AG20443 (cell line): ENCODE measurements at regions not wholly inside any gene's neighbourhood (a gene's known extent, or its start where the extent isn't known, plus 50 kb on each side); places are given as distances from the start of the nearest gene placed in this dataset.

Experiments
- DNase-seq: peaks from one replicate; pipeline ENCODE4 v3.0.0; 2012; ENCODE audit warnings: low spot score, mixed read lengths

GRCh38 chr2:9082158-9082557, 78.7 kb upstream of the MBOAT2 start:
- no peak for DNase-seq

GRCh38 chr2:9081750-9082149, 78.3 kb upstream of the MBOAT2 start:
- no peak for DNase-seq

GRCh38 chr2:9078405-9078804, 74.9 kb upstream of the MBOAT2 start:
- DNase-seq, result no peak

GRCh38 chr2:9077691-9078090, 74.2 kb upstream of the MBOAT2 start:
- DNase-seq, result no peak

GRCh38 chr2:9076755-9077154, 73.3 kb upstream of the MBOAT2 start:
- no peak for DNase-seq

GRCh38 chr2:9076210-9076609, 72.7 kb upstream of the MBOAT2 start:
- no peak for DNase-seq

GRCh38 chr2:9074930-9075329, 71.4 kb upstream of the MBOAT2 start:
- no peak for DNase-seq

GRCh38 chr2:9071584-9072124, 68.2 kb upstream of the MBOAT2 start:
- no peak for DNase-seq

GRCh38 chr2:9071032-9071431, 67.5 kb upstream of the MBOAT2 start:
- peak; percentile 27 for DNase-seq

GRCh38 chr2:9069543-9069942, 66.1 kb upstream of the MBOAT2 start:
- no peak for DNase-seq

- no peak for DNase-seq
Measured at GRCh38 chr2:9065901-9066300, 62.4 kb upstream of the MBOAT2 start.

GRCh38 chr2:9063023-9063606, 59.6 kb upstream of the MBOAT2 start:
- no peak for DNase-seq

GRCh38 chr2:9060819-9061218, 57.3 kb upstream of the MBOAT2 start:
- no peak for DNase-seq

- no peak for DNase-seq
Measured at GRCh38 chr2:9057939-9058761, 54.7 kb upstream of the MBOAT2 start.

- DNase-seq, result no peak
Measured at GRCh38 chr2:9055471-9055870, 52.0 kb upstream of the MBOAT2 start.

- no peak for DNase-seq
Measured at GRCh38 chr2:9053534-9053931, 50.0 kb upstream of the MBOAT2 start.
